GM18873 (cell line): ENCODE measurements at regions not wholly inside any gene's neighbourhood (a gene's known extent, or its start where the extent isn't known, plus 50 kb on each side); places are given as distances from the start of the nearest gene placed in this dataset.

Experiments
- ATAC-seq: cut with Tn5 transposase; IDR thresholded peaks from one replicate; pipeline ENCODE4 v1.9.1; 2021; ENCODE audit warnings: mild to moderate bottlenecking, moderate library complexity, moderate number of reproducible peaks; ENCODE audit not compliant: unreplicated experiment, low FRiP score

GRCh38 chrX:68999356-68999755 is 165.9 kb downstream of the PJA1 start:
- ATAC-seq, result no peak

- no peak for ATAC-seq
These were observed 166.5 kb downstream of the PJA1 start for GRCh38 chrX:68998716-68999115.

DNA sequence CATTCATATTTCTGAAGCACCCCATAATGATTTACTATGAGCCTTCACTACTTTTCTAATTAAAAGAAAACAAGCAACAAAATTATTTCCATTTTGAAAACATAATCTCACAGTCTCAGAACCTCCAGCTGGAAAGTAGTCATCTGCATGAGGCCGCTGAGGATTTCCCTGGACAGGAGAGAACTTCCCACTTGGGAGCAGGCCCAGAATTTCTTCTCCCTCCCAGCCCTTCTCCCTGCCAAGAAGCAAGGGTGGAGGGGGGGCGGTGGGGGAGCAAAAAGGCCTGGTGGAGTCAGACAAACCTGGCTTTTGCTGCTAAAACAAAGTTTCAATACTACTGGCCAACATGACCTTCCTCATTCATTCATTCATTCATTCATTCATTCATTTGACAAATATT is 167.3 kb downstream of the PJA1 start:
- ATAC-seq, result no peak

- no peak for ATAC-seq
These were observed 167.7 kb downstream of the PJA1 start for GRCh38 chrX:68997511-68997910.

DNA sequence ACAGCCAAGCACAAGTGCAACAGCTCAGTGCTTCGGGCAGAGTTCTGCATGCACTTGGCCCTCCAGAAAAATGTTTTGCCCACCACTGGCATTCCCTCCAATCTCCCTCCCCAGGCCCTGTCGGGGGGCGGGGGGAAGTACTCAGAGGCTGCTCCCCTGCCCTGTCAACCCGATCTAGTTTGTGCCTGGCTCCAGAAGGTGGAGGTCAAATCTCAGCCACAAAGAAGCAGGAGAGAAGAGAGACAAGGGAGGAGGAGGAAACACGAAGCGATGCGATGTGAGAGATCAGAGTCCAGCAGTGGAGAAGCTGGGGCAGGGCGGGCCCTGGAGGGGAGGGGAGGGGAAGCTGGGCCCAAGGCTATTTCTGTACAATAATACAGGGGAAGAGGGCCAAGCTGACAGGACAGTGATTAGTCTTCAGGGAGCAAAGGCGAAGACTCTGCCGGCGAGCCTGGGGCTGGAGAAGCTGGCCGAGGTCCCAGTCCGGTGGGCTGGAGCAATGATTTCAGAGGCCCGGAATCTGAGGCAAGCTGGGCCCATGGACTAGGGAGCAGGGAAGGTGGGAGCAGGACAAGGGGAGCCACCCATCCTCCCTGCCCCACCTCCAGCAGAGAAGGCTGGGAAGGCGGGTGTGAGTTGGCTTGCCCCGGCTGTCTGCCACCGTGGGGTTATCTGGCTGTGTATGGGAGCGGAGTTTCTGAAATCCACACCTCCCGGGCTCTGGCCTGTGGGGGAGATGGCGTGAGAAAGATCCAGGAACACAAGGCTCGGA is 167.1 kb downstream of the EFNB1 start:
- ATAC-seq, result no peak

GRCh38 chrX:68995386-68995779 is 166.6 kb downstream of the EFNB1 start:
- no peak for ATAC-seq

DNA sequence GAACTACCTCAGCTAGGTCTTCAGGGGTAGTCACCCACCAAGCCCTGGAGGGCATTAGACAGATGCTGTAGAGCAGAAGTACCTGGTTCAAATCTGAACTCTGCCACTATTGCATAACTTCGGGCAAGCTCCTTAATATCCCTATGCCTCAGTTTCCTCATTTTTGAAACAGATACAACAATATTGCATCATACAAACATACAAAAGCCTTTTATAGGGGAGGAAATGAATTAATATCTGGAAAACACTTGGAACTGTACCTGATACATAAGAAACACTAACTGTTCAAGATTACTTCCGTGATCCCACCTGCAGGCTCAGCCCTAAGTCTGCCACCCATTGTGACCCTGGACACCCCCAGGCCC is 166.1 kb downstream of the EFNB1 start:
- ATAC-seq, result no peak

DNA sequence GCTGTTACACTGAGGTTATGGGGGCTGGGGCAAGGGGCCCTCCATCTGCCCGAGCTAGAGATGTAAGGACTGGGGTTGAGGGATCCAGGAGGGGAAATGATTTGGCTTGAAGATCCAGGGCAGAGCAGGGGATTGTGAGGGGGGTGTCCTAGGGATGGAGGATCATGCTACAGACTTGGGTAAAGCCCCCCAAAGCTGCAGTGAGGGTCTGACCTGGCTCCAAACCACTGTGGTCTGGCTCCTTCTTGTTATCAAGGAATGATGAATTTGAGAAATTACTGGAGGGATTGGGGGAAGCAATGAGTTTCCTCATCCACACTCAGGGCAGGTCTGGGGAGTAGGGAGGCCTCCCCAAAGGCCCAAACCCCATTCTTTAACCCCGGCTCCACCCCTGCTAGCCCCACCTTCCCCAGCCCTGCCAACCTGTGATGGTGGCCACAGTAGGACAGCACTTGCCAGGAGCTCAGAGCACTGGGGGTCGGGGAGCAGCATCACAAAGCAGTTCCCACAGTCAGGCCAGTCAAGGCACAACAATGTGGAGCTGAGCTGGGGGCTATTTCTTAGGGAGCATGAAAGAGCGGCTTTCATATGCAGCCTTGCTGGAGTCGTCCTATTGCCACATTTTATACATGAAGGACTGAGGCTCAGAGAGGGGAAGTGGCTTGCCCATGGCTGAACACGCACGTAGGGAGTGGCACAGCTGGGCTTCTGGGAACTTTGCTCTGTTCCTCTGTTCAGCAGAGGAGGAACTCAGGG is 165.5 kb downstream of the EFNB1 start:
- no peak for ATAC-seq

GRCh38 chrX:68992821-68993397 is 164.1 kb downstream of the EFNB1 start:
- no peak for ATAC-seq

- no peak for ATAC-seq
These were observed 163.0 kb downstream of the EFNB1 start for GRCh38 chrX:68991691-68992345.

- ATAC-seq, result no peak
These were observed 162.1 kb downstream of the EFNB1 start for GRCh38 chrX:68990948-68991347.

- no peak for ATAC-seq
These were observed 161.2 kb downstream of the EFNB1 start for GRCh38 chrX:68989865-68990606.

DNA sequence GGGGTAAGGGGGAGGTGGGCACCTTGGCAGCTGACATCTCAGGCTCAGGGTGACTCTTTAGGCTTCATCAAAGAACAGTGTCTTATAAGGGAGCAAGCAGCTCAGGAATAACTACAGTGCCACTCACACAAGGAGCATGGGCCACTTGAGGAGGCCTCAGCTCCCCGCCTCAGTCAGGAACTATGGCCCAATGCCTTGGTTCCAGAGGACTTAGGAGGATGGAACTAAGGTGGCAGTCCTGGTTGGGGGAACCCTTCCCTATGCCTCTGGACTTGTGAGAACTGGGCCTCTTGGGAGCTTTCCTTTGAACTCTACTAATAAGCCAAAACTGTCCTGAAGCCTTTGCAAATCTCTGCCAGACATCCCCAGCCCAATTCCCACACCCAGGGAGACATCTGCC is 160.6 kb downstream of the EFNB1 start:
- ATAC-seq, result no peak

DNA sequence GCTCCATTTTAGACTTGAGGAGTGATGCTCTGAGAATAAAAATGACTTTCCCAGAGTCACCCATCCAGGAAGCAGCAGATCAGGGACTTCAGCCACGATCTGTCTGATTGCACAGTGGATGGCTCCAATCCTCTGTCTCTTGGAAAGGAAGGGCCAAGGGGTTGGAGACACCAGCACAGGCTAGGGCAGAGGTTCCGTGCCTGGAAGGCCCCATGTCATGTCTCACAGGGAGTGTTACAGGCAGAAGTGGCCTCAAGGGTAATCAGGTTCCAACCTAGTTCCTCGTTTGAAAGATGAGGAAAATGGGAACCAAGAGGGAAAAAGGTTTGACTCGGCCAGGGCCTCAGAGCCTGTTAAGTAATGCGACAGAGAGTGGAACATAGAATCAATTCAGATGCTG is 160.0 kb downstream of the EFNB1 start:
- no peak for ATAC-seq

- no peak for ATAC-seq
These were observed 156.4 kb downstream of the EFNB1 start for GRCh38 chrX:68985135-68985755.

DNA sequence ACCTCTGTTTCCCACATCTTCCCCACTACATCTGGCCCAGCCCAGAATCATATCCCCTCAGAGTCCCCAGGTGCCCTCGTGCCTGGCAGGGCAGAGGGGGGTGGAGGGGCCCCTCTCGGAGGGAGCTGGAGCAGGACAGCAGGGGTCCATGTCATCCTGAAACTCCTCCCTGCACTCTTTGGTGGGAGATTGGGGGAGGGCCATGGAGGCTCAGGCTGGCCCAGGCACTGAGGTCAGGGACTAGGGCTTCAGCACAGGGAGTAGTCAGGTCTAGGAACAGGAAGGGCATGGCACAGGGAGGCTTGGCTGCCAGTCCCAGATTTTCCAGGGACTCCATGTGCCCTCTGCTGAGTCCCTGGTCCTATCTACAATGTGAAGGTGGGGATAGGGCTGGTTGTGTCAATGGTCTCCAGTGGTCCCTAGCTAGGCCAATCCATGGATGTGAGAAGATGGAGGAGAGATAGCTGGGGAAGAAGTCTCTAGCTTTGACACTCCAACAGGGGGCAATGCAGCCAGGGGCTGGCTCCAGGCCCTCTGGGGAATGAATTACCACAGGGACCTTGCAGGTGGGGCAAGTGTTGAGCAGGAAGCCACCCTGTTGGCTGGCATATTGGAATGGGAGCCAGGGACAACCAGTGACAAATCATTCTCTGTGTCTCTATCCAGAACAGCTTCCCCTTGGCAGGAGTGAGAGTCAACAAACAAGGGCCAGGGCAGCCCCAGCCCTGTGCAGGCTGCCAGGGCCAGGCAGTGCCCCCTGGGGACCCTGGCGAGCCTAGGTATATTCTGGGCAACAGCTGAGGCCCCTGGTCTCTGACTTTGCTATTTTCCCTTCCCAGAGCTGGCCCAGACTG is 154.4 kb downstream of the EFNB1 start:
- no peak for ATAC-seq

GRCh38 chrX:68982476-68982875 is 153.7 kb downstream of the EFNB1 start:
- ATAC-seq, result no peak

GRCh38 chrX:68980906-68981616 is 152.2 kb downstream of the EFNB1 start:
- no peak for ATAC-seq

- ATAC-seq, result no peak
These were observed 149.8 kb downstream of the EFNB1 start for GRCh38 chrX:68978655-68979054.
